GM12878 (cell line): ENCODE measurements at regions not wholly inside any gene's neighbourhood (a gene's known extent, or its start where the extent isn't known, plus 50 kb on each side); places are given as distances from the start of the nearest gene placed in this dataset.

Experiments
- ATAC-seq: fragments of 200-7000 bp; cut with Tn5 transposase; 3 replicates; pipeline ENCODE4 v1.9.1; 2020; ENCODE audit warnings: mild to moderate bottlenecking, moderate library complexity
- BruUV-seq: library from RNA; stranded (reverse); fragments of 400-500 nt; replicated peaks from 2 replicates; lab custom pipeline; 2021; lab: Mats Ljungman, UMichigan
- CTCF ChIA-PET: fragments of 300-600 bp; sonication (Branson Sonifier 250); formaldehyde crosslinking; extraction: SDS; loops from one replicate; lab custom pipeline; 2021; ENCODE audit warnings: inconsistent platforms; lab: Yijun Ruan, JAX
- POLR2A ChIA-PET: fragments of 350-600 bp; formaldehyde crosslinking; extraction: SDS; loops from one replicate; lab custom pipeline; 2021; ENCODE audit warnings: inconsistent platforms; lab: Charles Lee
- RAD21 ChIA-PET: fragments of 300-600 bp; sonication (Branson Sonifier 250); formaldehyde crosslinking; loops from one replicate; lab custom pipeline; 2023; ENCODE audit warnings: antibody characterized with exemption; ENCODE audit not compliant: unreplicated experiment; lab: Charles Lee
- SMC1A ChIA-PET: fragments of 300-600 bp; sonication (Branson Sonifier 250); formaldehyde crosslinking; loops from one replicate; lab custom pipeline; 2023; ENCODE audit not compliant: unreplicated experiment, uncharacterized antibody; lab: Charles Lee
- DNase-seq: peaks from one replicate; pipeline ENCODE4 v3.0.0-alpha.2; 2011; ENCODE audit warnings: low read depth, low spot score
- FAIRE-seq: peaks from 3 replicates; lab custom pipeline; 2011; peaks lifted over from hg19 to GRCh38; lab: Jason Lieb, UNC
- H2AFZ ChIP-seq: 2 replicates; pipeline ENCODE4 v1.6.0; 2011; ENCODE audit warnings: low read depth, low read length, control low read depth; ENCODE audit not compliant: control insufficient read depth
- H3K27ac ChIP-seq: 2 replicates; pipeline ENCODE4 v1.5.1; 2011; ENCODE audit warnings: control low read depth; ENCODE audit not compliant: control insufficient read depth, insufficient read depth
- H3K27me3 ChIP-seq, 2 experiments: replicated peaks in 1 of 2; 2 replicates each; pipeline versions ENCODE4 v1.6.0 to v1.6.1; 2011; ENCODE audit warnings: low read length in 1 of 2; ENCODE audit not compliant: control insufficient read depth in 2 of 2, insufficient read depth in 2 of 2
- H3K36me3 ChIP-seq, 2 experiments: 2 replicates each; pipeline ENCODE4 v1.5.1; 2011; ENCODE audit warnings: low read length in 1 of 2; ENCODE audit not compliant: control insufficient read depth in 2 of 2, insufficient read depth in 2 of 2
- H3K4me1 ChIP-seq: 2 replicates; pipeline ENCODE4 v1.6.1; 2011; ENCODE audit warnings: mild to moderate bottlenecking, low read length, moderate library complexity, mixed read lengths; ENCODE audit not compliant: control insufficient read depth, insufficient read depth
- H3K4me2 ChIP-seq: 2 replicates; pipeline ENCODE4 v1.6.0; 2011; ENCODE audit warnings: control low read depth; ENCODE audit not compliant: control insufficient read depth, insufficient read depth
- H3K4me3 ChIP-seq: fragments of 200-600 bp; sonication (generic); 2 replicates; pipeline ENCODE4 v1.5.1; 2016
- H3K79me2 ChIP-seq: 2 replicates; pipeline ENCODE4 v1.6.0; 2011; ENCODE audit warnings: low read length; ENCODE audit not compliant: control insufficient read depth, insufficient read depth
- H3K9ac ChIP-seq: 2 replicates; pipeline ENCODE4 v1.8.0; 2011; ENCODE audit warnings: low read length, control low read depth, mixed read lengths; ENCODE audit not compliant: control insufficient read depth, insufficient read depth
- H3K9me3 ChIP-seq: replicated peaks from 3 replicates; pipeline ENCODE4 v1.5.1; 2011; ENCODE audit warnings: mild to moderate bottlenecking, low read length; ENCODE audit not compliant: control insufficient read depth, insufficient read depth
- H4K20me1 ChIP-seq: 2 replicates; pipeline ENCODE4 v1.6.0; 2011; ENCODE audit not compliant: control insufficient read depth, insufficient read depth
- CBX3 ChIP-seq: fragments of 200-600 bp; sonication (generic); IDR thresholded peaks from 2 replicates; pipeline ENCODE4 v1.6.1; 2016; ENCODE audit warnings: low read depth, borderline replicate concordance
- CEBPB ChIP-seq, 2 experiments: fragments of 150-350 bp in 1 of 2; IDR thresholded peaks; 2 replicates each; pipeline ENCODE4 v1.6.1; 2012 to 2014; ENCODE audit warnings: low read depth in 2 of 2, low read length in 2 of 2, borderline replicate concordance in 1 of 2, inconsistent platforms in 1 of 2
- CEBPZ ChIP-seq: fragments of 150-350 bp; IDR thresholded peaks from 2 replicates; pipeline ENCODE4 v1.6.1; 2016; ENCODE audit warnings: low read depth, low read length
- HDAC6 ChIP-seq: fragments of 200-600 bp; sonication (generic); IDR thresholded peaks from one replicate; pipeline ENCODE4 v1.8.0; 2017; ENCODE audit warnings: antibody characterized with exemption; ENCODE audit not compliant: unreplicated experiment
- KDM1A ChIP-seq: fragments of 200-600 bp; sonication (generic); IDR thresholded peaks from 2 replicates; pipeline ENCODE4 v1.6.1; 2016; ENCODE audit warnings: borderline replicate concordance
- KLF5 ChIP-seq: fragments of 450-650 bp; IDR thresholded peaks from 2 replicates; pipeline ENCODE4 v1.6.1; 2014; ENCODE audit warnings: mild to moderate bottlenecking; ENCODE audit not compliant: partially characterized antibody
- SIX5 ChIP-seq: IDR thresholded peaks from 2 replicates; pipeline ENCODE4 v1.6.1; 2011; ENCODE audit warnings: mild to moderate bottlenecking, low read depth, low read length, moderate library complexity; ENCODE audit not compliant: severe bottlenecking
- SMC3 ChIP-seq: IDR thresholded peaks from 2 replicates; pipeline ENCODE4 v1.6.1; 2011; ENCODE audit warnings: low read length, improper control_type of control experiment, borderline replicate concordance
- TAF1 ChIP-seq: IDR thresholded peaks from 2 replicates; pipeline ENCODE4 v1.6.1; 2011; ENCODE audit warnings: mild to moderate bottlenecking, low read depth, low read length, borderline replicate concordance
- ZBED1 ChIP-seq: IDR thresholded peaks from 2 replicates; pipeline ENCODE4 v1.6.1; 2016; ENCODE audit warnings: borderline replicate concordance
- WGBS: methylation state at CpG from one replicate; pipeline ENCODE4 v1.1.6; 2016; ENCODE audit warnings: low lambda C conversion rate; ENCODE audit not compliant: insufficient replicate concordance, insufficient coverage; ENCODE audit errors: missing lambda C conversion rate; 5-methylcytosine and 5-hydroxymethylcytosine counted together
- in situ Hi-C: fragments of 300-500 bp; cut with MboI; formaldehyde crosslinking; loops from 9 replicates; pipeline ENCODE4 v1.14.3; 2018; ENCODE audit warnings: mixed read lengths
- intact Hi-C: fragments of 100-400 bp; cut with micrococcal nuclease; formaldehyde crosslinking; loops from one replicate; pipeline ENCODE4 v1.14.2; 2022; ENCODE audit not compliant: unreplicated experiment

- no peak for TF ChIP-seq CEBPZ
- TF ChIP-seq TAF1: no peak
- TF ChIP-seq CEBPB (IDR thresholded peaks at IDR 0.05; ENCODE audit: borderline replicate concordance in 1 of 2, low read depth in 2 of 2, low read length in 2 of 2): no peak
These were observed 104.3 kb downstream of the MEX3B start (continued) for GRCh38 chr15:81941479-81941878.

- no peak for ATAC-seq
- H4K20me1 ChIP-seq: no peaks in the 10 kb centered on the region
- H3K9me3 ChIP-seq: no peaks in the 10 kb centered on the region; the same call in 2 of the 3 replicates
- TF ChIP-seq ZBED1: no peak
- TF ChIP-seq SIX5: no peak
- TF ChIP-seq HDAC6: no peak
- TF ChIP-seq KDM1A: no peak
- TF ChIP-seq KLF5: no peak
- no peak for TF ChIP-seq CBX3
- TF ChIP-seq SMC3: no peak
- TF ChIP-seq, all 136 proteins: peak for 0
- in situ Hi-C loops: no loop called here
- ChIA-PET POLR2A (no interaction called here), SMC1A (interaction anchor here (0.9 kb wide), 1 partner anchor 460 kb away, joined by 4 read pairs; no protein-coding TSS in a partner anchor), CTCF (interaction anchor here (0.5 to 2.1 kb wide), 4 partner anchors 98 to 471 kb away, joined by 3 to 12 read pairs (median 4); no protein-coding TSS in a partner anchor), RAD21 (no interaction called here)
- no peak overlapping the region for H3K27ac ChIP-seq
- no peak overlapping the region for H3K9ac ChIP-seq
- no peak overlapping the region for H3K4me3 ChIP-seq
- H3K36me3 ChIP-seq: no peaks in the 10 kb centered on the region
- no peak overlapping the region for H3K4me2 ChIP-seq
- no peak overlapping the region for H2AFZ ChIP-seq
- FAIRE-seq (no peak), DNase-seq (no peak)
- H3K4me1 ChIP-seq: no peaks in the 10 kb centered on the region
- no peaks in the 10 kb centered on the region for H3K27me3 ChIP-seq
- WGBS: 0% methylated on average over 1 of the region's 1 CpG
- no peaks in the 10 kb centered on the region for H3K79me2 ChIP-seq
- intact Hi-C loops: no loop called here
- BruUV-seq: no TSS peak
These were observed 105.1 kb downstream of the MEX3B start for GRCh38 chr15:81940467-81941451.
